Natural killer cell treated with Interleukin-12 subunit alpha and Interleukin-12 subunit beta and Interleukin-15 and Interleukin-18, amount 100 ng/mL, for 72 hours (primary cell): ENCODE measurements at regions not wholly inside any gene's neighbourhood (a gene's known extent, or its start where the extent isn't known, plus 50 kb on each side); places are given as distances from the start of the nearest gene placed in this dataset.
"Not testable (repeated sequence)": the region's sequence is repeated elsewhere in the genome, so short reads cannot be mapped to it uniquely, and the experiment has no call there.

Experiments used
- ATAC-seq, 2 donors: fragments of 150-1000 bp; cut with Tn5 transposase in 1 of 2; sonication (Bioruptor Pico), chemical (Tn5 transposase) in 1 of 2; 2 replicates each; pipeline ENCODE4 v1.10.0; 2021
- DNase-seq: peaks from one replicate; pipeline ENCODE4 v3.0.0; 2022; ENCODE audit warnings: low spot score
- H3K27ac Mint-ChIP-seq, 2 donors: 1 replicate in 1 of 2; 2 replicates in 1 of 2; pipeline ENCODE4 v1.8.0; 2022; ENCODE audit warnings: mixed read lengths in 2 of 2, mild to moderate bottlenecking in 1 of 2, moderate library complexity in 1 of 2
- H3K27me3 Mint-ChIP-seq, 2 donors: 1 replicate in 1 of 2; 2 replicates in 1 of 2; pipeline ENCODE4 v1.8.0; 2022; ENCODE audit warnings: mixed read lengths in 2 of 2
- H3K36me3 Mint-ChIP-seq: one replicate; pipeline ENCODE4 v1.8.0; 2022; ENCODE audit warnings: mixed read lengths
- H3K4me1 Mint-ChIP-seq, 2 donors: 1 replicate in 1 of 2; 2 replicates in 1 of 2; pipeline ENCODE4 v1.8.0; 2022; ENCODE audit warnings: low read depth in 2 of 2, mixed read lengths in 2 of 2, mild to moderate bottlenecking in 1 of 2
- H3K4me3 Mint-ChIP-seq: one replicate; pipeline ENCODE4 v1.8.0; 2022; ENCODE audit warnings: mixed read lengths
- H3K9me3 Mint-ChIP-seq: 2 replicates; pipeline ENCODE4 v1.8.0; 2022; ENCODE audit warnings: mixed read lengths

GRCh38 chr4:147129687-147130086 lies 184.0 kb upstream of the TTC29 start:
- H3K9me3 Mint-ChIP-seq = no peaks in the 10 kb centered on the region
- DNase-seq (no peak), ATAC-seq (no peak)
- H3K4me3 Mint-ChIP-seq = no peak overlapping the region
- no peaks in the 10 kb centered on the region for H3K4me1 Mint-ChIP-seq
- no peak overlapping the region for H3K27ac Mint-ChIP-seq
- no peaks in the 10 kb centered on the region for H3K36me3 Mint-ChIP-seq
- H3K27me3 Mint-ChIP-seq = peaks cover 0 to 11% of the 10 kb centered on the region in 2 donors

GRCh38 chr4:147134536-147135210 lies 189.0 kb upstream of the TTC29 start:
- no peaks in the 10 kb centered on the region for H3K36me3 Mint-ChIP-seq
- H3K4me1 Mint-ChIP-seq = no peaks in the 10 kb centered on the region
- DNase-seq (no peak), ATAC-seq (no peak)
- H3K27me3 Mint-ChIP-seq = peaks cover 11 to 23% of the 10 kb centered on the region in 2 donors
- no peak overlapping the region for H3K27ac Mint-ChIP-seq
- H3K9me3 Mint-ChIP-seq = no peaks in the 10 kb centered on the region
- H3K4me3 Mint-ChIP-seq = no peak overlapping the region

GRCh38 chr4:147136310-147136709 lies 190.6 kb upstream of the TTC29 start:
- Mint-ChIP-seq H3K4me3 (no peak overlapping the region), H3K27ac (no peak overlapping the region), H3K4me1 (no peaks in the 10 kb centered on the region), H3K9me3 (no peaks in the 10 kb centered on the region), H3K27me3 (peaks cover 11 to 28% of the 10 kb centered on the region in 2 donors), H3K36me3 (no peaks in the 10 kb centered on the region)
- DNase-seq (no peak), ATAC-seq (no peak)

GRCh38 chr4:147136751-147137150 lies 191.1 kb upstream of the TTC29 start:
- no peaks in the 10 kb centered on the region for H3K4me1 Mint-ChIP-seq
- H3K9me3 Mint-ChIP-seq = no peaks in the 10 kb centered on the region
- no peak overlapping the region for H3K4me3 Mint-ChIP-seq
- no peak for DNase-seq
- H3K27me3 Mint-ChIP-seq = peaks cover 11 to 28% of the 10 kb centered on the region in 2 donors
- no peak overlapping the region for H3K27ac Mint-ChIP-seq
- no peaks in the 10 kb centered on the region for H3K36me3 Mint-ChIP-seq
- no peak for ATAC-seq

GRCh38 chr4:147137280-147137679 lies 191.6 kb upstream of the TTC29 start:
- ATAC-seq = no peak
- no peaks in the 10 kb centered on the region for H3K9me3 Mint-ChIP-seq
- peaks cover 11 to 28% of the 10 kb centered on the region in 2 donors for H3K27me3 Mint-ChIP-seq
- H3K27ac Mint-ChIP-seq = no peak overlapping the region
- no peaks in the 10 kb centered on the region for H3K4me1 Mint-ChIP-seq
- DNase-seq = no peak
- no peaks in the 10 kb centered on the region for H3K36me3 Mint-ChIP-seq
- no peak overlapping the region for H3K4me3 Mint-ChIP-seq

- DNase-seq (no peak), ATAC-seq (no peak)
- H3K9me3 Mint-ChIP-seq = no peaks in the 10 kb centered on the region
- no peak overlapping the region for H3K27ac Mint-ChIP-seq
- H3K4me1 Mint-ChIP-seq = no peaks in the 10 kb centered on the region
- no peaks in the 10 kb centered on the region for H3K36me3 Mint-ChIP-seq
- no peak overlapping the region for H3K4me3 Mint-ChIP-seq
- H3K27me3 Mint-ChIP-seq = peaks cover 11 to 27% of the 10 kb centered on the region in 2 donors
Measured at GRCh38 chr4:147138171-147138570, 192.5 kb upstream of the TTC29 start.

GRCh38 chr4:147139455-147140198 lies 194.0 kb upstream of the TTC29 start:
- Mint-ChIP-seq H3K4me1 (no peaks in the 10 kb centered on the region), H3K4me3 (no peak overlapping the region)
- no peak for ATAC-seq

GRCh38 chr4:147151763-147152162 lies 206.1 kb upstream of the TTC29 start:
- peaks cover 10 to 14% of the 10 kb centered on the region in 2 donors for H3K27me3 Mint-ChIP-seq
- ATAC-seq = no peak

More at GRCh38 chr4:147139455-147140198, 194.0 kb upstream of the TTC29 start:
- no peaks in the 10 kb centered on the region for H3K9me3 Mint-ChIP-seq
- no peaks in the 10 kb centered on the region for H3K36me3 Mint-ChIP-seq
- H3K27ac Mint-ChIP-seq = no peak overlapping the region
- no peak for DNase-seq
- H3K27me3 Mint-ChIP-seq = peaks cover 11 to 20% of the 10 kb centered on the region in 2 donors

GRCh38 chr4:147157860-147158701 lies 212.4 kb upstream of the TTC29 start:
- no peak overlapping the region for H3K4me3 Mint-ChIP-seq
- no peaks in the 10 kb centered on the region for H3K9me3 Mint-ChIP-seq
- H3K36me3 Mint-ChIP-seq = no peaks in the 10 kb centered on the region
- H3K4me1 Mint-ChIP-seq = no peaks in the 10 kb centered on the region
- no peak overlapping the region for H3K27ac Mint-ChIP-seq
- peaks cover 10 to 16% of the 10 kb centered on the region in 2 donors for H3K27me3 Mint-ChIP-seq
- ATAC-seq (no peak), DNase-seq (no peak)

More at GRCh38 chr4:147151763-147152162, 206.1 kb upstream of the TTC29 start:
- Mint-ChIP-seq H3K9me3 (no peaks in the 10 kb centered on the region), H3K4me3 (no peak overlapping the region), H3K36me3 (no peaks in the 10 kb centered on the region), H3K27ac (no peak overlapping the region), H3K4me1 (no peaks in the 10 kb centered on the region)
- no peak for DNase-seq

- H3K9me3 Mint-ChIP-seq = no peaks in the 10 kb centered on the region
- no peak for ATAC-seq
- no peak overlapping the region for H3K4me3 Mint-ChIP-seq
- H3K27ac Mint-ChIP-seq = no peak overlapping the region
- H3K36me3 Mint-ChIP-seq = no peaks in the 10 kb centered on the region
- H3K27me3 Mint-ChIP-seq = peaks cover 10 to 16% of the 10 kb centered on the region in 2 donors
- H3K4me1 Mint-ChIP-seq = no peaks in the 10 kb centered on the region
- DNase-seq = no peak
Measured at GRCh38 chr4:147160908-147161513, 215.3 kb upstream of the TTC29 start.

- no peaks in the 10 kb centered on the region for H3K9me3 Mint-ChIP-seq
- DNase-seq (no peak), ATAC-seq (no peak)
- H3K4me1 Mint-ChIP-seq = no peaks in the 10 kb centered on the region
- no peak overlapping the region for H3K27ac Mint-ChIP-seq
- peaks cover 4 to 6% of the 10 kb centered on the region in 2 donors for H3K27me3 Mint-ChIP-seq
- no peak overlapping the region for H3K4me3 Mint-ChIP-seq
- H3K36me3 Mint-ChIP-seq = no peaks in the 10 kb centered on the region
Measured at GRCh38 chr4:147163311-147163710, 217.6 kb upstream of the TTC29 start.

GRCh38 chr4:147168200-147168599 lies 222.5 kb upstream of the TTC29 start:
- H3K9me3 Mint-ChIP-seq, H3K4me3 Mint-ChIP-seq, H3K36me3 Mint-ChIP-seq, H3K4me1 Mint-ChIP-seq, H3K27me3 Mint-ChIP-seq, DNase-seq, H3K27ac Mint-ChIP-seq, ATAC-seq: not testable (repeated sequence)

GRCh38 chr4:147173322-147173721 lies 227.7 kb upstream of the TTC29 start:
- H3K4me3 Mint-ChIP-seq = no peak overlapping the region
- H3K4me1 Mint-ChIP-seq = no peaks in the 10 kb centered on the region
- DNase-seq (no peak), ATAC-seq (no peak)
- H3K9me3 Mint-ChIP-seq = no peaks in the 10 kb centered on the region
- H3K27ac Mint-ChIP-seq = no peak overlapping the region
- H3K36me3 Mint-ChIP-seq = no peaks in the 10 kb centered on the region
- H3K27me3 Mint-ChIP-seq = peaks cover 0 to 9% of the 10 kb centered on the region in 2 donors
